Upper lobe of left lung (tissue), 4 donors: ENCODE measurements at regions not wholly inside any gene's neighbourhood (a gene's known extent, or its start where the extent isn't known, plus 50 kb on each side); places are given as distances from the start of the nearest gene placed in this dataset.

Experiments
- EP300 ChIP-seq, 4 donors: sonication (generic); formaldehyde crosslinking; IDR thresholded peaks; one replicate each; pipeline ENCODE4 v1.5.1; 2017; ENCODE audit warnings: antibody characterized with exemption in 4 of 4, control low read depth in 2 of 4
- POLR2AphosphoS5 ChIP-seq, 2 donors: sonication (generic); formaldehyde crosslinking; IDR thresholded peaks; one replicate each; pipeline ENCODE4 v1.5.1; 2017; ENCODE audit warnings: antibody characterized with exemption in 2 of 2
- TF ChIP-seq, protein P1 (sequence below), 6 experiments: fragments of 450-650 bp in 4 of 6; fragments of 200-600 bp in 2 of 6; sonication (generic) in 2 of 6; IDR thresholded peaks; one replicate each; pipeline ENCODE4 v1.5.1; 2016 to 2019; ENCODE audit warnings: antibody characterized with exemption in 6 of 6

- TF ChIP-seq, protein P1, sequence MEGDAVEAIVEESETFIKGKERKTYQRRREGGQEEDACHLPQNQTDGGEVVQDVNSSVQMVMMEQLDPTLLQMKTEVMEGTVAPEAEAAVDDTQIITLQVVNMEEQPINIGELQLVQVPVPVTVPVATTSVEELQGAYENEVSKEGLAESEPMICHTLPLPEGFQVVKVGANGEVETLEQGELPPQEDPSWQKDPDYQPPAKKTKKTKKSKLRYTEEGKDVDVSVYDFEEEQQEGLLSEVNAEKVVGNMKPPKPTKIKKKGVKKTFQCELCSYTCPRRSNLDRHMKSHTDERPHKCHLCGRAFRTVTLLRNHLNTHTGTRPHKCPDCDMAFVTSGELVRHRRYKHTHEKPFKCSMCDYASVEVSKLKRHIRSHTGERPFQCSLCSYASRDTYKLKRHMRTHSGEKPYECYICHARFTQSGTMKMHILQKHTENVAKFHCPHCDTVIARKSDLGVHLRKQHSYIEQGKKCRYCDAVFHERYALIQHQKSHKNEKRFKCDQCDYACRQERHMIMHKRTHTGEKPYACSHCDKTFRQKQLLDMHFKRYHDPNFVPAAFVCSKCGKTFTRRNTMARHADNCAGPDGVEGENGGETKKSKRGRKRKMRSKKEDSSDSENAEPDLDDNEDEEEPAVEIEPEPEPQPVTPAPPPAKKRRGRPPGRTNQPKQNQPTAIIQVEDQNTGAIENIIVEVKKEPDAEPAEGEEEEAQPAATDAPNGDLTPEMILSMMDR (IDR thresholded peaks at IDR 0.05), result no peak
- TF ChIP-seq POLR2AphosphoS5 (IDR thresholded peaks at IDR 0.05) (no peak), EP300 (IDR thresholded peaks at IDR 0.05) (no peak)
Observed at GRCh38 chr4:179112441-179113170, 1670.4 kb upstream of the AGA start.
